GM23248 (cell line): ENCODE measurements at regions not wholly inside any gene's neighbourhood (a gene's known extent, or its start where the extent isn't known, plus 50 kb on each side); places are given as distances from the start of the nearest gene placed in this dataset.

ENCODE experiments used
- EZH2 ChIP-seq: fragments of 200-600 bp; sonication (generic); IDR thresholded peaks from 2 replicates; pipeline ENCODE4 v1.6.1; 2018; ENCODE audit warnings: antibody characterized with exemption, mild to moderate bottlenecking; ENCODE audit not compliant: insufficient read depth, poor library complexity, severe bottlenecking
- EZH2phosphoT487 ChIP-seq: fragments of 200-600 bp; sonication (generic); IDR thresholded peaks from 2 replicates; pipeline ENCODE4 v1.6.1; 2018; ENCODE audit warnings: antibody characterized with exemption, moderate library complexity, mild to moderate bottlenecking, low read depth; ENCODE audit not compliant: insufficient read depth

DNA sequence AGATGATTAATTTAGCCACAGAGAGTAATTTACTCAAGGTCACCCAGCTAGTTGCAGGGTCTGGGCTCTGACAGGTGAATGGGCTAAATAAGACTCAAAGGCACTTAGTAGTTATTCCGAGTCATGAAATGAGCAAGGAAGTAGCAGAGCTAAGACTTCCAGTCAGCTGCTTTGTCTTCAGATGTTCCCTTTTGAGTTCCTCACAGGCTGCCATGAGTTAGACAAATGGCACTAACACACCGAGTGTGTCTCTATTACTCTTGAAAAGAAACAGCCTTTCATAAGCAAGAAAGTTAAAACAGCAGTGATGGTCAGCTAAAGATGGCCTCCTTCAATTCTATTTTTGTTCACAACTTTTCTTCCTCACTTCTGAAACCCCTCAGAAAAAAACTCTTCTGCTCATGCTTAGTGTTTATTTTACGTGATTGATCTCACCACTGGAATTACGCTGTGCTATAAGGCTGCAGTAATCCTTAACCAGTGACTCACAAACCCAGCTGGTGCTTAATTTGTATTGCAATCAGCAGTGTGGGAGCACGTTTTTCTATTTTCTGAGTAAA, 389.1 kb downstream of the AASDHPPT start:
- TF ChIP-seq EZH2phosphoT487 (no peak), EZH2 (no peak)
